ENCODE measurements at regions not wholly inside any gene's neighbourhood (a gene's known extent, or its start where the extent isn't known, plus 50 kb on each side); places are given as distances from the start of the nearest gene placed in this dataset.

DNA sequence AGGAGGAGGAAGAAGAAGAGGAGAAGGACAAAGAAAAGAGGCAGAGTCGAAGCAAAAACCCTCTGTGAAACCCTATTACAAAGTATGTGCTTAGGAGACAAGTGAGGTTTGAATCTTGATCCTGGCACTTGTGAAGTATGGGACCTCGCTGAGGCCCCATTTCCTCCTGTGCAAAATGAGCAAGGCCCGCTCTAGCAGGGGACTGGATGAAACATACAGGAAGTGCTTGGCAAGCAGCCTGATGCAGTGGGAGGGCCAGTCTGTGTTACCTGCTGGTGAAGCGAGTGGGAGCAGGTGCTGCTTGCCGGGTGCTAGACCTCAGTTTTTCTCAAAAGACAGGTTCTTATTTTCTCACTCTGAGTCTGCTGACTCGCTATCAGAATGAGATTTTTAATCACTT is 150.4 kb downstream of the JCAD start:
- H3K4me3 ChIP-seq (ENCODE audit: low read length in 2 of 2), result no peak overlapping the region
- H3K4me1 ChIP-seq (ENCODE audit: control insufficient read depth in 2 of 2, insufficient read depth in 1 of 2, low read depth in 1 of 2, low read length in 2 of 2), result no peaks in the 10 kb centered on the region
- H3K18ac ChIP-seq (ENCODE audit: low read length), result no peak overlapping the region
- no peaks in the 10 kb centered on the region for H3K27me3 ChIP-seq (ENCODE audit: control insufficient read depth in 3 of 3, insufficient read depth in 3 of 3, low read depth in 1 of 3, low read length in 3 of 3)
- H2AK5ac ChIP-seq (ENCODE audit: low read depth, low read length), result no peak overlapping the region
- no peaks in the 10 kb centered on the region for H3K36me3 ChIP-seq (replicated peaks in 1 of 2; ENCODE audit: control insufficient read depth in 2 of 2, insufficient read depth in 2 of 2, low read length in 2 of 2)
- H2AFZ ChIP-seq (ENCODE audit: low read length), result no peak overlapping the region
- no peak overlapping the region for H2BK12ac ChIP-seq (ENCODE audit: low read length)
- H4K91ac ChIP-seq (ENCODE audit: low read depth, low read length, poor library complexity), result no peak overlapping the region
- no peak overlapping the region for H3K23ac ChIP-seq (ENCODE audit: low read depth, low read length, poor library complexity)
- no peak overlapping the region for H3K27ac ChIP-seq (replicated peaks; ENCODE audit: low read length)
- H2BK120ac ChIP-seq (ENCODE audit: low read depth, low read length), result no peak overlapping the region
- WGBS, 2 donors (ENCODE audit: extremely low coverage in 2 of 2, insufficient read length in 2 of 2, insufficient replicate concordance in 1 of 2), result no CpG with 5 or more reads among the region's 6 CpGs
- H3K9me3 ChIP-seq (replicated peaks in 1 of 2; ENCODE audit: control insufficient read depth in 2 of 2, insufficient read depth in 1 of 2, low read depth in 1 of 2, low read length in 2 of 2), result peaks cover 0 to 2% of the 10 kb centered on the region in 2 donors
- H3K9ac ChIP-seq (ENCODE audit: low read depth, low read length, poor library complexity), result no peak overlapping the region
- no peak overlapping the region for H3K4ac ChIP-seq (ENCODE audit: low read length)
- H3K79me1 ChIP-seq (ENCODE audit: low read depth, low read length), result no peaks in the 10 kb centered on the region
- H4K8ac ChIP-seq (ENCODE audit: low read depth, low read length), result no peak overlapping the region
- no peak overlapping the region for H2BK15ac ChIP-seq (ENCODE audit: low read length)
- no peak overlapping the region for H2BK5ac ChIP-seq (ENCODE audit: low read length)
- DNase-seq (ENCODE audit: low spot score), result no peak
- H3K14ac ChIP-seq (ENCODE audit: low read length), result no peak overlapping the region
- H3K4me2 ChIP-seq (ENCODE audit: insufficient read depth, low read length, poor library complexity, severe bottlenecking), result no peak overlapping the region

DNA sequence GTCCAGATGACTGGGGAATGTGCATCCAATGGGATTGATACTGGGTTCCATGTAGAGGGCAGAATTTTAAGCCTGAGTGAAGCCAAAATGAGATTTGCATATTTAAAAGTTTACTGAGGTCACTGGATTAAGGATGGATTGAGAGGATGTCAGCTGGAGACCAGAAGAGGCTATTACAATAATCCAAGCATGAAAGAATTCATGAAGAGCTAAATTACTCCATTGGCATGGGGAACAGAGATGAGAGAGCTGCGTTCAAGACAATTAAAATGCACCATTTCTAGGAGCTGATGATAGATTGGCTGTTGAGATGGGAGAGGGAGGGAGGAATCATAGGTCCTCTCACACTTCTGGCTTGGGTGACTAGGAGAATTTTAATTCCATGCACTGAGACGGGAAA is 158.5 kb downstream of the JCAD start:
- Histone ChIP-seq H2BK5ac (ENCODE audit: low read length) (no peak overlapping the region), H2AFZ (ENCODE audit: low read length) (no peak overlapping the region), H2BK12ac (ENCODE audit: low read length) (no peak overlapping the region), H3K14ac (ENCODE audit: low read length) (no peak overlapping the region), H3K36me3 (replicated peaks in 1 of 2; ENCODE audit: control insufficient read depth in 2 of 2, insufficient read depth in 2 of 2, low read length in 2 of 2) (no peaks in the 10 kb centered on the region), H2BK15ac (ENCODE audit: low read length) (no peak overlapping the region), H3K9me3 (replicated peaks in 1 of 2; ENCODE audit: control insufficient read depth in 2 of 2, insufficient read depth in 1 of 2, low read depth in 1 of 2, low read length in 2 of 2) (no peaks in the 10 kb centered on the region), H4K91ac (ENCODE audit: low read depth, low read length, poor library complexity) (no peak overlapping the region), H3K27me3 (ENCODE audit: control insufficient read depth in 3 of 3, insufficient read depth in 3 of 3, low read depth in 1 of 3, low read length in 3 of 3) (no peaks in the 10 kb centered on the region), H3K79me1 (ENCODE audit: low read depth, low read length) (no peaks in the 10 kb centered on the region), H2BK120ac (ENCODE audit: low read depth, low read length) (no peak overlapping the region), H3K4me2 (ENCODE audit: insufficient read depth, low read length, poor library complexity, severe bottlenecking) (no peak overlapping the region), H3K4ac (ENCODE audit: low read length) (no peak overlapping the region), H3K23ac (ENCODE audit: low read depth, low read length, poor library complexity) (no peak overlapping the region), H3K27ac (replicated peaks; ENCODE audit: low read length) (no peak overlapping the region), H3K9ac (ENCODE audit: low read depth, low read length, poor library complexity) (no peak overlapping the region), H2AK5ac (ENCODE audit: low read depth, low read length) (no peak overlapping the region), H3K4me3 (ENCODE audit: low read length in 2 of 2) (no peak overlapping the region), H4K8ac (ENCODE audit: low read depth, low read length) (no peak overlapping the region), H3K18ac (ENCODE audit: low read length) (no peak overlapping the region), H3K4me1 (ENCODE audit: control insufficient read depth in 2 of 2, insufficient read depth in 1 of 2, low read depth in 1 of 2, low read length in 2 of 2) (no peaks in the 10 kb centered on the region)
- no peak for DNase-seq (ENCODE audit: low spot score)
- WGBS, 2 donors (ENCODE audit: extremely low coverage in 2 of 2, insufficient read length in 2 of 2, insufficient replicate concordance in 1 of 2), result no CpG with 5 or more reads among the region's 2 CpGs

DNA sequence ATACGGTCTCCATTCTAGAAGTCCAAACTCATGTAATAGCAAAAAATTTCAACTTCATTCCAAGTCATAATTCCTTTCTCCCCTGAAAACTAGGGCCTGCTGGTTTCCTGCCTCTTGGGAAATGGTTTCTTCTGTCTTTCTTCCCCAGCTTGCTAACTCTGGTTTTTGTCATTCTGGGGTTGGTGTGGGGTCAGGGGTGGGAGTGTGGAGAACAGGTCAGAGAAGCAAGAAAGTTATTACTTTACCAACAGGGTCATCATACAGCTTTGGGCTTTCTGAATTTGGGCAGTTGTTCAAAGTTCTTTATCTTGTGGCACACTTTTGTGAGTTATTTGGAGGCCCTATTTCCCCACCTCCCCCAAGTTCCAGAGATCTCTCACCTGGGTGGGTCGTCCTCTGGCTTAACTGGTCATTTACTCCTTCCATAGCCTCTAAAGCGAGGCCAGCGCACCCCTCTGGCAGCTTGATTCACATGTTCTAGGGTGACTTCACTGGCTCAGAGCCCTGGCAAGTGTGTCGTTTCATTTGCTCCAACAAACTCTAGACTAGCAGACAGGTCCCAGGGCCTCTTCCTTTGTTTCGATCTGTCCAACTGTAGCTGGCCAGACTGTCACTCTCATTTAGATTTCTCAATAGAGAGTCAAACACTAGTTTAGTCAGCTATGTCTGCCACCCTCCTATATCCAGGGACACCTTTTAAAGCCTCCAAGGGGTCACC is 161.2 kb downstream of the JCAD start:
- WGBS, 2 donors (ENCODE audit: extremely low coverage in 2 of 2, insufficient read length in 2 of 2, insufficient replicate concordance in 1 of 2), result no CpG with 5 or more reads among the region's 6 CpGs
- no peaks in the 10 kb centered on the region for H3K9me3 ChIP-seq (replicated peaks in 1 of 2; ENCODE audit: control insufficient read depth in 2 of 2, insufficient read depth in 1 of 2, low read depth in 1 of 2, low read length in 2 of 2)
- no peak overlapping the region for H4K91ac ChIP-seq (ENCODE audit: low read depth, low read length, poor library complexity)
- H3K23ac ChIP-seq (ENCODE audit: low read depth, low read length, poor library complexity), result no peak overlapping the region
- no peaks in the 10 kb centered on the region for H3K27me3 ChIP-seq (ENCODE audit: control insufficient read depth in 3 of 3, insufficient read depth in 3 of 3, low read depth in 1 of 3, low read length in 3 of 3)
- H3K79me1 ChIP-seq (ENCODE audit: low read depth, low read length), result no peaks in the 10 kb centered on the region
- no peak overlapping the region for H2BK120ac ChIP-seq (ENCODE audit: low read depth, low read length)
- H2BK12ac ChIP-seq (ENCODE audit: low read length), result no peak overlapping the region
- H3K14ac ChIP-seq (ENCODE audit: low read length), result no peak overlapping the region
- H4K8ac ChIP-seq (ENCODE audit: low read depth, low read length), result no peak overlapping the region
- H3K4me1 ChIP-seq (ENCODE audit: control insufficient read depth in 2 of 2, insufficient read depth in 1 of 2, low read depth in 1 of 2, low read length in 2 of 2), result peaks cover 0 to 1% of the 10 kb centered on the region in 2 donors
- no peak overlapping the region for H3K9ac ChIP-seq (ENCODE audit: low read depth, low read length, poor library complexity)
- no peak overlapping the region for H3K4me2 ChIP-seq (ENCODE audit: insufficient read depth, low read length, poor library complexity, severe bottlenecking)
- H3K18ac ChIP-seq (ENCODE audit: low read length), result no peak overlapping the region
- no peak overlapping the region for H2BK15ac ChIP-seq (ENCODE audit: low read length)
- no peak overlapping the region for H2BK5ac ChIP-seq (ENCODE audit: low read length)
- DNase-seq (ENCODE audit: low spot score), result no peak
- no peaks in the 10 kb centered on the region for H3K36me3 ChIP-seq (replicated peaks in 1 of 2; ENCODE audit: control insufficient read depth in 2 of 2, insufficient read depth in 2 of 2, low read length in 2 of 2)
- no peak overlapping the region for H2AK5ac ChIP-seq (ENCODE audit: low read depth, low read length)
- H2AFZ ChIP-seq (ENCODE audit: low read length), result no peak overlapping the region
- H3K4me3 ChIP-seq (ENCODE audit: low read length in 2 of 2), result no peak overlapping the region
- H3K4ac ChIP-seq (ENCODE audit: low read length), result no peak overlapping the region
- no peak overlapping the region for H3K27ac ChIP-seq (replicated peaks; ENCODE audit: low read length)

DNA sequence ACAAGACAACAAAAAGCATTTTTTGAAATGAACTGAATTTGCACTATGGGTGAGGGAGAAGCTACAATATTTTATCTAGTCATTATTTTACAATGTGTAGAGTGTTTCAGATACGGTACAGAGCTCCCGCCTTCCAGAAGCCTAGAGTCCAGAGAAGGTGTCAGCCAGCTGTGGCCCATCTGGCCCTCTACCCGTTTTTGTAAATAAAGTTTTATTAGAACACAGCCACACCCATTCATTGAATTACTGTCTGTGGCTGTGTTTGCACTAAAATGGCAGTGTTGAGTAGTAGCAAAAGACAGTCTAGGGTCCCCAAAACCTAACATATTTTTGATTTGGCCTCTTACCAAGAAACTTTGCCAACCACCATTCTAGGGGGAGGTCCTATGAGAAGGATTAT is 162.0 kb downstream of the JCAD start:
- H3K4me3 ChIP-seq (ENCODE audit: low read length in 2 of 2), result no peak overlapping the region
- H2AK5ac ChIP-seq (ENCODE audit: low read depth, low read length), result no peak overlapping the region
- H2BK15ac ChIP-seq (ENCODE audit: low read length), result no peak overlapping the region
- H3K18ac ChIP-seq (ENCODE audit: low read length), result no peak overlapping the region
- H3K4me2 ChIP-seq (ENCODE audit: insufficient read depth, low read length, poor library complexity, severe bottlenecking), result no peak overlapping the region
- H2BK12ac ChIP-seq (ENCODE audit: low read length), result no peak overlapping the region
- WGBS, 2 donors (ENCODE audit: extremely low coverage in 2 of 2, insufficient read length in 2 of 2, insufficient replicate concordance in 1 of 2), result no CpG with 5 or more reads among the region's 3 CpGs
- H4K91ac ChIP-seq (ENCODE audit: low read depth, low read length, poor library complexity), result no peak overlapping the region
- DNase-seq (ENCODE audit: low spot score), result no peak
- no peak overlapping the region for H3K4ac ChIP-seq (ENCODE audit: low read length)
- no peak overlapping the region for H3K14ac ChIP-seq (ENCODE audit: low read length)
- H3K36me3 ChIP-seq (replicated peaks in 1 of 2; ENCODE audit: control insufficient read depth in 2 of 2, insufficient read depth in 2 of 2, low read length in 2 of 2), result no peaks in the 10 kb centered on the region
- H2BK5ac ChIP-seq (ENCODE audit: low read length), result no peak overlapping the region
- no peaks in the 10 kb centered on the region for H3K27me3 ChIP-seq (ENCODE audit: control insufficient read depth in 3 of 3, insufficient read depth in 3 of 3, low read depth in 1 of 3, low read length in 3 of 3)
- H2AFZ ChIP-seq (ENCODE audit: low read length), result no peak overlapping the region
- no peak overlapping the region for H3K9ac ChIP-seq (ENCODE audit: low read depth, low read length, poor library complexity)
- H2BK120ac ChIP-seq (ENCODE audit: low read depth, low read length), result no peak overlapping the region
- H3K9me3 ChIP-seq (replicated peaks in 1 of 2; ENCODE audit: control insufficient read depth in 2 of 2, insufficient read depth in 1 of 2, low read depth in 1 of 2, low read length in 2 of 2), result no peaks in the 10 kb centered on the region
- H3K79me1 ChIP-seq (ENCODE audit: low read depth, low read length), result no peaks in the 10 kb centered on the region
- H3K4me1 ChIP-seq (ENCODE audit: control insufficient read depth in 2 of 2, insufficient read depth in 1 of 2, low read depth in 1 of 2, low read length in 2 of 2), result peaks cover 0 to 1% of the 10 kb centered on the region in 2 donors
- H3K23ac ChIP-seq (ENCODE audit: low read depth, low read length, poor library complexity), result no peak overlapping the region
- H3K27ac ChIP-seq (replicated peaks; ENCODE audit: low read length), result no peak overlapping the region
- H4K8ac ChIP-seq (ENCODE audit: low read depth, low read length), result no peak overlapping the region

Data from neuronal stem cell (in vitro differentiated cells).